ENCODE measurements at regions not wholly inside any gene's neighbourhood (a gene's known extent, or its start where the extent isn't known, plus 50 kb on each side); places are given as distances from the start of the nearest gene placed in this dataset.
"Not testable (repeated sequence)": the region's sequence is repeated elsewhere in the genome, so short reads cannot be mapped to it uniquely, and the experiment has no call there.

DNA sequence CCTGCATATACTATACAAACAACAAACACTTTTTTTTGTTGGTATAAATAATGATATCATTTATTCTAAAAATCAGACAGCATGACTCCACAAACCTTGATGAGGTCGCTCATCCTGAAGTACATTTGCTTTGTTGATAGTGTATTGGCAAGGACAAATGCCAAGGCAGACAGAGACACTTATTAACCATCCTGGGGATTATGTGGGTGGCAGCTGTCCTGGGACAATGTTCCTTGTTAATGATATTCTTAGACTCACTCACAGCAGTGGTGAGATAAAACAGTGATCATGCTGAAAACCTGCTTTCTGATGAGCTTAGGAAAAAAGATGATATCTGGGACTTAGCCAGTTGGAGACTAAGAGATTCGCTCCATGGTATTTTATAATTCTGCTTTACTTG lies 85.4 kb upstream of the OGFRL1 start:
- in situ Hi-C loops (cut with MboI; ENCODE audit: low sequenced_read_pairs): loop anchor here (10.0 kb wide), 1 partner anchor 142 kb away; no protein-coding TSS in a partner anchor
- no peak for DNase-seq (ENCODE audit: low spot score in 2 of 2)
- Histone ChIP-seq H3K9me3 (no peaks in the 10 kb centered on the region), H3K36me3 (replicated peaks) (no peaks in the 10 kb centered on the region), H3K4me1 (peaks cover 38% of the 10 kb centered on the region), H3K27me3 (ENCODE audit: low read depth) (no peaks in the 10 kb centered on the region), H3K4me3 (no peak overlapping the region)

DNA sequence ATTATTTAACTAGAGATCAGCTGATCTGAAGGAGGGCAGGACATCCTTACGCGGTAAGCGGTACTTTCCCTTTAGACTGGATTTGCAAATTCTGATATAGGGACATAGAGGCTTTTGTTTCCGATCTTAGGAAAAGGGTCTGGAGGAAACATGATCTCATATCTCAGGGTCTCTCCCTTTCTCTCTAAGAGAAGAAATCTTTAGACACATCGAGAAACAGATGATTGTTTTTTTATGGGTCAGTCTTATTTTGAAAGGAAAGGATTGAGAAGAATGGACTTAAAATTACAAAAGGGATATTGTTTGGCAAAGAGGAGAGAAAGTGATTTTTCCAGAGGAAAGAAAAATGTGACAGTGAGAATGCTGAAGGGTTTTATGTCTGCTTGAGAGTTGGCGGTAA lies 83.9 kb upstream of the OGFRL1 start:
- H3K4me3 ChIP-seq: no peak overlapping the region
- in situ Hi-C loops (cut with MboI; ENCODE audit: low sequenced_read_pairs): loop anchor here (10.0 kb wide), 1 partner anchor 140 kb away; no protein-coding TSS in a partner anchor
- peak; percentile 33 to 86 for DNase-seq (ENCODE audit: low spot score in 2 of 2)
- H3K36me3 ChIP-seq (replicated peaks): no peaks in the 10 kb centered on the region
- H3K9me3 ChIP-seq: no peaks in the 10 kb centered on the region
- H3K4me1 ChIP-seq: peaks cover 34% of the 10 kb centered on the region
- H3K27me3 ChIP-seq (ENCODE audit: low read depth): no peaks in the 10 kb centered on the region

DNA sequence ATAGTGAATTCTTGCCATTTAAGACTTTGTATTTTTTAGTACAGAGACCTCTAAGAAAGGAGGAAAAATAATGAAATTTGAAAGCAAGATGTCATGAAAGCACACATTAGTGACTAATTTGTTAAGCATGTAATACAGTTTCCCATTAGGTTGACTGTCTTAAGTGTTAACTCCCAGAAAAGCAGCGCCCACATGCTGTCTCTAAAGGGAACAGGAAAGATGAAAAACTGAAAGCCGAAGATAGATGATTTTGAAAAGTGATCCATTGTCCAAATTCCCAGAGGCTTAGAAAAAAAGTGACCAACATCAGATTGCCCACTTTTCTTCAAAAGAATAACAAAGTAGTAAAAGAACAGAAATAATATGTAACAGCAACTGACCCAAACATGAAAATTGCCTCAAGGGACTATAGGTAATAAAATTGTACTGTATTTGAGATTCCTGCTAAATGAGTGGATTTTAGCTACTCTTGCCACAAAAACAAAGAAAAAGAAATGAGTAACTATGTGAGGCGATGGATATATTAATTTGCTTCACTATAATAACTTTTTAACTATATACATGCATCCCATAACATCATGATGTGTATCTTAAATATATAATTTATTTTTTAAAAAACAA lies 83.2 kb upstream of the OGFRL1 start:
- in situ Hi-C loops (cut with MboI; ENCODE audit: low sequenced_read_pairs): loop anchor here (10.0 kb wide), 1 partner anchor 139 kb away; no protein-coding TSS in a partner anchor
- Histone ChIP-seq H3K9me3 (no peaks in the 10 kb centered on the region), H3K27me3 (ENCODE audit: low read depth) (no peaks in the 10 kb centered on the region), H3K4me1 (peaks cover 29% of the 10 kb centered on the region), H3K4me3 (no peak overlapping the region), H3K36me3 (replicated peaks) (no peaks in the 10 kb centered on the region)
- peak in 1 of 2 experiments; percentile 24 for DNase-seq (ENCODE audit: low spot score in 2 of 2)

DNA sequence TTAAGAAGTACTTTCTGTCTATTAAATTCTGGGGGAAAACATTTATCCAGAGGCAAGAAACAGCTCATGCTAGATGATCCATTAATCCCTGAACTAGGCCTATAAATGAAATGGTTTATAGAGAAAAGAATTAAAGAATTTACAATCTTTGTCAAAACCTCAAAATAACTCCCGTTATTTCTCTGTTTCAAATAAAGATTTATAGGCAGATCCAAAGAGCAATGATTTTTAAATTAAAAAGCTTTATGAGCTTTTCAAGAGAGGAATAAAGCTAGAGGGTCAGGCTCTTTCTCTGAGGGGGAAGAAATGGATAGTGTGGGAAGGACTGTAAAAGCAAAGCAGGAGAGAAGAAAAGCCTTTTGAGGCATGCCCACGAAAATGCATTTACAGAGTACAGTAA lies 82.5 kb upstream of the OGFRL1 start:
- peaks cover 27% of the 10 kb centered on the region for H3K4me1 ChIP-seq
- H3K9me3 ChIP-seq: no peaks in the 10 kb centered on the region
- no peak overlapping the region for H3K4me3 ChIP-seq
- H3K27me3 ChIP-seq (ENCODE audit: low read depth): no peaks in the 10 kb centered on the region
- in situ Hi-C loops (cut with MboI; ENCODE audit: low sequenced_read_pairs): loop anchor here (10.0 kb wide), 1 partner anchor 139 kb away; no protein-coding TSS in a partner anchor
- no peaks in the 10 kb centered on the region for H3K36me3 ChIP-seq (replicated peaks)
- DNase-seq (ENCODE audit: low spot score in 2 of 2): peak; percentile 21 to 89

DNA sequence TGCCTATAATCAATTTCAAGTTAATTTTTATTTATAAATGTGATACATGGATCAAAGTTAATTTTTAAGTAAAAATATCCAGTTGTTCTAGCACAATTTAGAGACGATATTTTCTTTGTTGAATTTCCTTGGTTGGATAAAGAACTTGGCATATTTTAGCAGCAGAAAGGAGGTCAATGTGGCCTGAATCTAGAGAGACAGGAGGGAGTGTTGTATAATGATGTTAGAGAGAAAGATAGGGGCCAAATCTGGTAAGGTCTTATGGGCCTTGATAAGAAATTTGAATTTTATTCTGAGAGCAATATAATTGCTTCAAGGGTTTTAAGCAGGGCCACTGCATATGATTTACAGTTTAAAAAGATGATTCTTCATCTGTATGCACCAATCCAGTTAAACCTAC lies 79.4 kb upstream of the OGFRL1 start:
- no peak for DNase-seq (ENCODE audit: low spot score in 2 of 2)
- Histone ChIP-seq H3K4me3 (no peak overlapping the region), H3K9me3 (no peaks in the 10 kb centered on the region), H3K36me3 (replicated peaks) (no peaks in the 10 kb centered on the region), H3K27me3 (ENCODE audit: low read depth) (no peaks in the 10 kb centered on the region), H3K4me1 (peaks cover 25% of the 10 kb centered on the region)
- in situ Hi-C loops (cut with MboI; ENCODE audit: low sequenced_read_pairs): loop anchor here (10.0 kb wide), 1 partner anchor 136 kb away; no protein-coding TSS in a partner anchor

DNA sequence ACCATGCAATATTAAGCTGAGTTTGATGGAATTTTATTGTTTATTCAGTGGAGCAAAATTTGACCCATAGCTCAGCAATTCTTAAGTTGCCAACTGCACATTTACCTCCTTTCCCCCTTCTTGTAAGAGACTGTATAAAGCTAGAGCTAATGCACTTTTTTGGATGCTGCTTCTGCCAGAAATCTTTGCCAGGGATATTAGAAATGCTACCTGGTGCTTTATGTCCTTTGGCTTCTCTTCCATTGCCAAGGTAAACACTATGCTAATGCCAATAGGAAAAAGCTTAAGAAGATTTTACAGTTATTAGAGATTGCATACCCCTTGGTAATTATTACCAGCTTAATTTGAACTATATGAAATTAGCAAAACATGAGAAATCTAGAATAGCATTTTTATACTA lies 79.0 kb upstream of the OGFRL1 start:
- H3K4me3 ChIP-seq: no peak overlapping the region
- H3K36me3 ChIP-seq (replicated peaks): no peaks in the 10 kb centered on the region
- H3K27me3 ChIP-seq (ENCODE audit: low read depth): no peaks in the 10 kb centered on the region
- in situ Hi-C loops (cut with MboI; ENCODE audit: low sequenced_read_pairs): loop anchor here (10.0 kb wide), 1 partner anchor 135 kb away; no protein-coding TSS in a partner anchor
- H3K9me3 ChIP-seq: no peaks in the 10 kb centered on the region
- peaks cover 21% of the 10 kb centered on the region for H3K4me1 ChIP-seq
- DNase-seq (ENCODE audit: low spot score in 2 of 2): no peak

DNA sequence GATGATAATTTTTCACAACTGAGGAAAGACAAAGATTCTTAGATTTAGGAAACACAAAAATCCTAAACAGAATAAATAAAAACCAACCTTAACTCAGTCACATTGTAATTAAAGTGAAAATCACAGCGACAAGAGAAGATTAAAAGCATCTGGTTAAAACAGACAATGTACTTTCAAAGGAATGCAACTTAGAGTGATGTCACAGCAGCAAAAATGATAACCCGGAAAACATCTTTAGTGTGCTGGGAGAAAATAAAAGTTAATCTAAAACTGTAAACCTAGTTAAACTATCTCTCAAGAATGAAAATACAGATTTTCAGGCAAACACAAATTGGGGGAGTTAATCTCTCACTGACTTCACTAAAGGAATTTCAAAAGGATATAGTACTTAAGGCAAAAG lies 76.8 kb upstream of the OGFRL1 start:
- no peak for DNase-seq (ENCODE audit: low spot score in 2 of 2)
- Histone ChIP-seq H3K9me3 (no peaks in the 10 kb centered on the region), H3K27me3 (ENCODE audit: low read depth) (no peaks in the 10 kb centered on the region), H3K36me3 (replicated peaks) (no peaks in the 10 kb centered on the region), H3K4me3 (no peak overlapping the region), H3K4me1 (0 out of 2 replicates have a peak, but pooled peaks cover 3% of the 10 kb centered on the region)
- in situ Hi-C loops (cut with MboI; ENCODE audit: low sequenced_read_pairs): no loop called here

DNA sequence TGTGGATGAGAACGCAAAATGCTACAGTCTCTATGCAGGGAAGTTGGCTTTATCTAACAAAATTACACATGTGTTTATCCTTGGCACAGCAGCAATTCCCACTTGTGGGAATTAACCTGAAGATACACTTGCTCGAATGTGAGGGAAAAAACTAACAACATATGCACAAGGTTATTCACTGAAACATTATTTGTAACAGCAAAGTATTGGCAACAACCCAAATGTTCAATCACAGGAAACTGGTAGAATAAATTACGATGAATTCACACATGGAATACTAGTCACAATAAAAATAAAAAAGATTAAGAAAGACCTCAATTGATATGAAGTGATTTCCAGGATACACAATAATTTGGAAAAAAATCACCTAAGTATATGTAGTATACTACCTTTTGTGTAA lies 68.1 kb upstream of the OGFRL1 start:
- DNase-seq (ENCODE audit: low spot score in 2 of 2): no peak
- no peaks in the 10 kb centered on the region for H3K9me3 ChIP-seq
- no peaks in the 10 kb centered on the region for H3K36me3 ChIP-seq (replicated peaks)
- no peak overlapping the region for H3K4me3 ChIP-seq
- no peaks in the 10 kb centered on the region for H3K4me1 ChIP-seq
- H3K27me3 ChIP-seq (ENCODE audit: low read depth): peaks cover 3% of the 10 kb centered on the region; the same call in 1 of the 2 replicates
- in situ Hi-C loops (cut with MboI; ENCODE audit: low sequenced_read_pairs): no loop called here

DNA sequence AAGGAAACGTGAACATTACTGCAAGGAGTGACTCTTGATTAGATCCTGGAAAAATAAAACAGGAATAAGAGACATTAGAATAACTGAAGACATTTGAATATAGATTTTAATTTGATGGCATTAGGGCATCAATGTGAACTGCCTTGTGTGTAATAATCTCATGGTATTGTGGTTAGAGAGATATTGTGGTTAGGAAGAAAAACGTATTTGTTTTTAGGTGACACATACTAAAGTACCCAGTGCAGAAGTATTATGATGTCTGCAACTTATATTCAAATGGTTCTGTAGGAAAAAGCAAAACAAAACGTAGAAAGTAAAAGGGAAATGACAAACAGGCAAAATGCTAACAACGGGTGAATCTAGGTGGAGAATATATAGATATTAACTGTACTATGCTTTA lies 65.9 kb upstream of the OGFRL1 start:
- Histone ChIP-seq H3K9me3 (no peaks in the 10 kb centered on the region), H3K36me3 (replicated peaks) (no peaks in the 10 kb centered on the region), H3K27me3 (ENCODE audit: low read depth) (peaks cover 3% of the 10 kb centered on the region), H3K4me1 (no peaks in the 10 kb centered on the region), H3K4me3 (no peak overlapping the region)
- in situ Hi-C loops (cut with MboI; ENCODE audit: low sequenced_read_pairs): no loop called here
- DNase-seq (ENCODE audit: low spot score in 2 of 2): no peak

DNA sequence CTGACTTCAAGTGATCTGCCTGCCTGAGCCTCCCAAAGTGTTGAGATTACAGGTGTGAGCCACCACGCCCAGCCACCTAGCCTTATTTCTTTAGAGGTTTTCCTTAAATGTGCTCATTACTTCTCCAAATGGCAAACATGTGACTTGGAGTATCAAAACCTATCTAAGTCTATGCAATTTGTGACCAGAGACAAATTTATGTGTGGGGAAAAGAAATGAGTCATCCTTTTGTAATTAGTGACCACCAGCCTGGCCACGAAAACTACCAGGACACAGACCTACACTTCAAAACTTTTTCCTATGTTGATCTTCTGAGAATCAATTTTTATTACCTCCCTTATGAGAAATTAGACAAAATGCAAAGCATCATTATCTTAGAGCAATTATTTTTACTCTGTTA lies 64.6 kb upstream of the OGFRL1 start:
- Histone ChIP-seq H3K4me3 (no peak overlapping the region), H3K4me1 (no peaks in the 10 kb centered on the region), H3K9me3 (no peaks in the 10 kb centered on the region), H3K27me3 (ENCODE audit: low read depth) (peaks cover 3% of the 10 kb centered on the region), H3K36me3 (replicated peaks) (no peaks in the 10 kb centered on the region)
- in situ Hi-C loops (cut with MboI; ENCODE audit: low sequenced_read_pairs): no loop called here
- no peak for DNase-seq (ENCODE audit: low spot score in 2 of 2)

DNA sequence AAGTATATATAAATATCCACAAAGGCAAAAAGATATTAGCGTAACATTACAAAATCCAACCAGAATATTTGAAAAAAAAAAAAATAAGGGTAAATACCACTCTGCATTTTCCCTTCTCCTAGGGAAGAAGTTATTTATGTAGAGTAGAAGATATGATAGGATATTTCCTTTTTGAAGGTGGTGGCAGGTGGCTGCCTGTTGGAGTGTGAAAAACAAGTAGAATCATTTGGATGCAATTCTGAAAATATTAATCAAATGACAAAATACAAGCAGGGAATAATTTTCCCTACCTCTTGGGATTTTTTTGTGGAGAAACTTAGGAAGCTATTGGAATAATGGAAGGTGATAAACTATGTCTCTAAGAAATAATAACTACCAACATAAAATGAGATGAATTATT lies 62.5 kb upstream of the OGFRL1 start:
- Histone ChIP-seq H3K4me3 (no peak overlapping the region), H3K27me3 (ENCODE audit: low read depth) (peaks cover 3% of the 10 kb centered on the region), H3K36me3 (replicated peaks) (no peaks in the 10 kb centered on the region), H3K4me1 (no peaks in the 10 kb centered on the region), H3K9me3 (no peaks in the 10 kb centered on the region)
- no peak for DNase-seq (ENCODE audit: low spot score in 2 of 2)
- in situ Hi-C loops (cut with MboI; ENCODE audit: low sequenced_read_pairs): no loop called here

DNA sequence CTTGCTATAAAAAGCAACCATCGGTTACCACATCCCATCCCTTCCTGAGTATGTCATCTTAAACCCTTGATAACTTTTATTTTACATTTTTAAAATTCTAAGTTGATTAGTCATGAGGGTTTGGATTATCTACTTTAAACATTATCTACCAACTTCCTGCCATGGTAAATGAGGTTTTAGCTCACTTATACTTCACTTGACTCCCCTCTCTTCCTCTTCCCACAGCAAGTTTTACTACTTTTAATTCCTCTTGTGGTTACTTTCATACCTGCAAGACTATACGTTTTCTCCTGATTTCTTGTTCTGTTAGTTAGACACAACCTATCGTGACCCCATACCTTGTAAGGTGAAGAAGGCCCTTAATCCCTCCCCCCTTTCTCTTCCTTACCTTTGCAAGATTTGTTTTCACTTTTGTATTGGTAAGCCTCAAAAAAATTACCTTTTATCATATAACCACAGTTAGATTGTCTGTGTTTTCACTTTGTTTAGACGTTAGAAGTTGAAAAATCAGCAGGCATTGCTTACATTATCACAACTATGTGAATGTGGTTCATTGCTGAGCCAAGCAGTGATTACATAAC lies 60.1 kb upstream of the OGFRL1 start:
- Histone ChIP-seq H3K36me3 (replicated peaks) (no peaks in the 10 kb centered on the region), H3K4me3 (no peak overlapping the region), H3K9me3 (no peaks in the 10 kb centered on the region), H3K4me1 (no peaks in the 10 kb centered on the region), H3K27me3 (ENCODE audit: low read depth) (no peaks in the 10 kb centered on the region; the same call in 1 of the 2 replicates)
- in situ Hi-C loops (cut with MboI; ENCODE audit: low sequenced_read_pairs): no loop called here
- DNase-seq (ENCODE audit: low spot score in 2 of 2): no peak

DNA sequence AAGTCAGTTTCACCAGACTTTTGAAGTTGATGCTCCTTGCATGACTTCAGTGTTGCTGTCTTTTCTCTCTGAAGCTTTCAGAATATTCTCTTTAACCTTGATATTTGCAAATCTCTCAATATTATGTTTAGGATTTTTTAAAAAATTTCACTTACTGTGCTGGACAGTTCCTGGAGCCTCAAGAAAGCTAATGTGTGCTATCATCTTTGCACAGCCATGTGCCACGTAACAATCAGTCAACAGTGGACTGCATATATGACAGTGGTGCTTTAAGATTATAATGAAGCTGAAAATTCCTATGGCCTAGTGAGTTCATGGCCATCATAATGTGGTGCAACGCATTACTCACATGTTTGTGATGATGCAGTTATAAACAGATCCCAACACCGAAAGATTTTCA lies 59.1 kb upstream of the OGFRL1 start:
- DNase-seq (ENCODE audit: low spot score in 2 of 2): no peak
- Histone ChIP-seq H3K36me3 (replicated peaks) (no peaks in the 10 kb centered on the region), H3K27me3 (ENCODE audit: low read depth) (peaks cover 2% of the 10 kb centered on the region), H3K4me3 (no peak overlapping the region), H3K9me3 (no peaks in the 10 kb centered on the region), H3K4me1 (no peaks in the 10 kb centered on the region)
- in situ Hi-C loops (cut with MboI; ENCODE audit: low sequenced_read_pairs): no loop called here

DNA sequence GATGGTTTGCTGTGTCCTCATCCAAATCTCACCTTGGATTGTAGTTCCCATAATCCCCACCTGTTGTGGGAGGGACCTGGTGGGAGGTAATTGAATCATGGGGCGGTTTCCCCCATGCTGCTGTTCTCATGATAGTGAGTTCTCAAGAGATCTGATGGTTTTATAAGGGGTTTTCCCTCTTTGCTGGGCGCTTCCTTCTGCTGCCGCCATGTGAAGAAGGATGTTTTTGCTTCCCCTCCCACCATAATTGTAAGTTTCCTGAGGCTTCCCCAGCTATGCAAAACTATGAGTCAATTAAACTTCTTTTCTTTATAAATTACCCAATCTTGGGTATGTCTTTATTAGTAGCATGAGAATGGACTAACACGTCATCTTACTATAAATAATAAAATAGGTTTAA lies 55.7 kb upstream of the OGFRL1 start:
- H3K36me3 ChIP-seq (replicated peaks); H3K27me3 ChIP-seq (ENCODE audit: low read depth); H3K9me3 ChIP-seq; H3K4me1 ChIP-seq; H3K4me3 ChIP-seq; in situ Hi-C loops (cut with MboI; ENCODE audit: low sequenced_read_pairs); DNase-seq (ENCODE audit: low spot score in 2 of 2): not testable (repeated sequence)
